K562 (cell line): ENCODE measurements at regions not wholly inside any gene's neighbourhood (a gene's known extent, or its start where the extent isn't known, plus 50 kb on each side); places are given as distances from the start of the nearest gene placed in this dataset.

Source experiments
- ATAC-seq: fragments of 200-7000 bp; cut with Tn5 transposase; 3 replicates; pipeline ENCODE4 v1.9.1; 2020; ENCODE audit warnings: moderate library complexity
- BruUV-seq: library from RNA; stranded (reverse); fragments of 400-500 nt; replicated peaks from 2 replicates; lab custom pipeline; 2021; lab: Mats Ljungman, UMichigan
- CTCF ChIA-PET: fragments of 300-600 bp; formaldehyde crosslinking; extraction: SDS; loops from one replicate; lab custom pipeline; 2021; ENCODE audit warnings: low intra/inter-chr PET ratio; lab: Yijun Ruan, JAX
- POLR2A ChIA-PET: fragments of 300-600, 350-650 bp; sonication (Branson Sonifier 250); formaldehyde crosslinking; extraction: SDS; loops from one replicate; lab custom pipeline; 2021; ENCODE audit warnings: antibody characterized with exemption, inconsistent platforms; lab: Yijun Ruan, JAX
- DNase-seq, 4 experiments: peaks; one replicate each; pipeline versions ENCODE4 v3.0.0 to v3.0.0-alpha.2; 2011 to 2018; ENCODE audit warnings: low spot score in 3 of 4, mixed read lengths in 3 of 4; ENCODE audit errors: extremely low read depth in 1 of 4
- FAIRE-seq: peaks from 2 replicates; lab custom pipeline; 2011; peaks lifted over from hg19 to GRCh38; lab: Jason Lieb, UNC
- H2AFZ ChIP-seq: 2 replicates; pipeline ENCODE4 v1.6.0; 2011; ENCODE audit warnings: low read depth, low read length, control low read depth, inconsistent platforms
- H3K27ac ChIP-seq: fragments of 200-600 bp; 3 replicates; pipeline ENCODE4 v1.8.0; 2011; ENCODE audit warnings: low read depth, mild to moderate bottlenecking, control low read depth, inconsistent platforms, low read length, moderate library complexity, mixed read lengths; ENCODE audit errors: extremely low read depth
- H3K27me3 ChIP-seq, 2 experiments: fragments of 300-600 bp in 1 of 2; 2 replicates in 1 of 2; 3 replicates in 1 of 2; pipeline versions ENCODE4 v1.6.0 to v1.8.0; 2011; ENCODE audit warnings: inconsistent platforms in 2 of 2, low read length in 2 of 2, mild to moderate bottlenecking in 1 of 2, mixed read lengths in 1 of 2, moderate library complexity in 1 of 2; ENCODE audit not compliant: control insufficient read depth in 2 of 2, insufficient read depth in 2 of 2
- H3K36me3 ChIP-seq: fragments of 300-600 bp; 3 replicates; pipeline ENCODE4 v1.8.0; 2011; ENCODE audit warnings: mild to moderate bottlenecking, low read length, inconsistent platforms; ENCODE audit not compliant: control insufficient read depth, insufficient read depth
- H3K4me1 ChIP-seq, 2 experiments: fragments of 200-600 bp in 1 of 2; replicated peaks in 1 of 2; 2 replicates in 1 of 2; 3 replicates in 1 of 2; pipeline versions ENCODE4 v1.5.1 to v1.8.0; 2011; ENCODE audit warnings: inconsistent platforms in 2 of 2, low read length in 2 of 2, mild to moderate bottlenecking in 1 of 2, mixed read lengths in 1 of 2, moderate library complexity in 1 of 2; ENCODE audit not compliant: control insufficient read depth in 2 of 2, insufficient read depth in 2 of 2
- H3K4me2 ChIP-seq: 2 replicates; pipeline ENCODE4 v1.6.1; 2011; ENCODE audit warnings: low read length, control low read depth, inconsistent platforms, mixed read lengths; ENCODE audit not compliant: insufficient read depth
- H3K4me3 ChIP-seq: fragments of 200-600 bp; sonication (generic), shearing (Covaris generic); 2 replicates; pipeline ENCODE4 v1.5.1; 2016; ENCODE audit warnings: control low read depth, inconsistent platforms
- H3K79me2 ChIP-seq: fragments of 200-600 bp; 3 replicates; pipeline ENCODE4 v1.8.0; 2011; ENCODE audit warnings: low read length, inconsistent platforms; ENCODE audit not compliant: control insufficient read depth, insufficient read depth
- H3K9ac ChIP-seq, 2 experiments: 2 replicates each; pipeline versions ENCODE4 v1.6.0 to v1.6.1; 2011; ENCODE audit warnings: low read depth in 2 of 2, low read length in 2 of 2, control low read depth in 1 of 2, inconsistent platforms in 1 of 2, mild to moderate bottlenecking in 1 of 2, mixed read lengths in 1 of 2; ENCODE audit not compliant: insufficient read depth in 1 of 2
- H3K9me1 ChIP-seq: one replicate; pipeline ENCODE4 v1.6.0; 2011; ENCODE audit warnings: inconsistent platforms, mild to moderate bottlenecking, low read length, moderate library complexity; ENCODE audit not compliant: control insufficient read depth, insufficient read depth
- H3K9me3 ChIP-seq: replicated peaks from 2 replicates; pipeline ENCODE4 v1.5.1; 2011; ENCODE audit warnings: low read depth, low read length, inconsistent platforms; ENCODE audit not compliant: control insufficient read depth, insufficient read depth
- H4K20me1 ChIP-seq: replicated peaks from 2 replicates; pipeline ENCODE4 v1.6.1; 2011; ENCODE audit warnings: low read length, inconsistent platforms, mixed read lengths; ENCODE audit not compliant: control insufficient read depth, insufficient read depth
- ADNP ChIP-seq: fragments of 200-800 bp; sonication (Bioruptor generic); IDR thresholded peaks from 2 replicates; pipeline ENCODE4 v1.6.1; 2016; ENCODE audit warnings: missing genetic modification characterization, missing compliant biosample characterization
- ATF1 ChIP-seq, 2 experiments: fragments of 450-650 bp in 1 of 2; IDR thresholded peaks; 2 replicates each; pipeline ENCODE4 v1.6.1; 2016; ENCODE audit warnings: missing compliant biosample characterization in 1 of 2, missing genetic modification characterization in 1 of 2
- FOXK2 ChIP-seq, 2 experiments: fragments of 450-650 bp; IDR thresholded peaks in 1 of 2; conservative IDR thresholded peaks in 1 of 2; 2 replicates each; pipeline ENCODE4 v1.6.1; 2016; ENCODE audit warnings: low read depth in 2 of 2, mild to moderate bottlenecking in 1 of 2
- HEY1 ChIP-seq: fragments of 250-450 bp; sonication (Bioruptor Pico); IDR thresholded peaks from 2 replicates; pipeline ENCODE4 v1.5.0; 2020; ENCODE audit warnings: mild to moderate bottlenecking, moderate library complexity, borderline replicate concordance
- HNRNPH1 ChIP-seq: fragments of 200-400 bp; formaldehyde crosslinking; optimal IDR thresholded peaks from 2 replicates; pipeline ENCODE3; 2017; ENCODE audit warnings: low read depth, mild to moderate bottlenecking, low read length, moderate library complexity
- ID3 ChIP-seq, 2 experiments: fragments of 250-450 bp in 1 of 2; fragments of 450-650 bp in 1 of 2; sonication (Bioruptor Pico) in 1 of 2; IDR thresholded peaks; 2 replicates each; pipeline versions ENCODE4 v1.6.1 to v1.8.0; 2016 to 2021; ENCODE audit warnings: mild to moderate bottlenecking in 2 of 2, moderate library complexity in 2 of 2, missing compliant biosample characterization in 1 of 2, missing genetic modification characterization in 1 of 2
- KHSRP ChIP-seq: fragments of 450-650 bp; IDR thresholded peaks from 2 replicates; pipeline ENCODE4 v1.6.1; 2017
- KLF1 ChIP-seq: fragments of 450-650 bp; IDR thresholded peaks from 2 replicates; pipeline ENCODE4 v1.6.1; 2016; ENCODE audit warnings: missing genetic modification characterization, missing compliant biosample characterization
- NCOA6 ChIP-seq: fragments of 450-650 bp; IDR thresholded peaks from 2 replicates; pipeline ENCODE4 v1.6.1; 2017; ENCODE audit warnings: mild to moderate bottlenecking
- NR2C1 ChIP-seq, 2 experiments: fragments of 450-650 bp; IDR thresholded peaks; 2 replicates each; pipeline ENCODE4 v1.6.1; 2017; ENCODE audit warnings: mild to moderate bottlenecking in 2 of 2, antibody characterized with exemption in 1 of 2, inconsistent platforms in 1 of 2, missing compliant biosample characterization in 1 of 2, missing genetic modification characterization in 1 of 2
- RFX7 ChIP-seq: fragments of 250-450 bp; sonication (Bioruptor Pico); IDR thresholded peaks from 2 replicates; pipeline ENCODE4 v1.5.1; 2021; ENCODE audit warnings: mild to moderate bottlenecking
- TAL1 ChIP-seq: fragments of 450-650 bp; IDR thresholded peaks from 2 replicates; pipeline ENCODE4 v1.6.1; 2016; ENCODE audit warnings: mild to moderate bottlenecking
- TRIM25 ChIP-seq: fragments of 450-650 bp; IDR thresholded peaks from 2 replicates; pipeline ENCODE4 v1.7.0; 2016; ENCODE audit warnings: borderline replicate concordance
- ZKSCAN3 ChIP-seq: fragments of 250-450 bp; sonication (Bioruptor Pico); IDR thresholded peaks from 2 replicates; pipeline ENCODE4 v1.4.0; 2020
- ZMIZ1 ChIP-seq, 2 experiments: fragments of 150-350 bp in 1 of 2; IDR thresholded peaks; 2 replicates each; pipeline ENCODE4 v1.6.1; 2012 to 2016; ENCODE audit warnings: low read depth in 2 of 2, low read length in 2 of 2, mild to moderate bottlenecking in 1 of 2, moderate library complexity in 1 of 2
- ZNF174 ChIP-seq: fragments of 250-450 bp; sonication (Bioruptor Pico); IDR thresholded peaks from 2 replicates; pipeline ENCODE4 v1.4.0; 2020; ENCODE audit warnings: mild to moderate bottlenecking
- WGBS: fragments of 100-300 bp; shearing (Covaris generic); methylation state at CpG from one replicate; pipeline ENCODE4 v1.1.6; 2016; ENCODE audit warnings: low coverage, mixed read lengths; ENCODE audit not compliant: insufficient coverage; ENCODE audit errors: missing lambda C conversion rate; 5-methylcytosine and 5-hydroxymethylcytosine counted together
- in situ Hi-C: fragments of 300-500 bp; cut with MboI; formaldehyde crosslinking; loops from 4 replicates; pipeline ENCODE4 v1.15.0; 2018; ENCODE audit warnings: inconsistent platforms, mixed read lengths
- intact Hi-C: fragments of 100-400 bp; cut with micrococcal nuclease; formaldehyde crosslinking; loops from 2 replicates; pipeline ENCODE4 v1.14.2; 2022

- intact Hi-C loops (no loop called here), in situ Hi-C loops (no loop called here)
- Histone ChIP-seq H3K4me3 (no peak overlapping the region), H3K27me3 (no peaks in the 10 kb centered on the region), H4K20me1 (no peaks in the 10 kb centered on the region), H3K9me1 (no peaks in the 10 kb centered on the region), H3K79me2 (no peaks in the 10 kb centered on the region), H3K9ac (no peak overlapping the region), H3K4me2 (no peak overlapping the region), H3K36me3 (no peaks in the 10 kb centered on the region), H3K4me1 (peaks cover 0 to 3% of the 10 kb centered on the region in 2 experiments; a peak in 2 of 5 replicates), H3K27ac (no peak overlapping the region), H3K9me3 (no peaks in the 10 kb centered on the region), H2AFZ (no peak overlapping the region)
- ChIA-PET POLR2A (no interaction called here), CTCF (no interaction called here)
- DNase-seq (no peak), FAIRE-seq (no peak), ATAC-seq (no peak)
- WGBS, result 34% methylated on average over 5 of the region's 5 CpGs
- no TSS peak for BruUV-seq
- TF ChIP-seq RFX7 (CRISPR knock-in tag) (no peak), TAL1 (no peak), HNRNPH1 (no peak), ADNP (tag) (no peak), NR2C1 (IDR thresholded peaks at IDR 0.05) (no peak), NR2C1 (tag; IDR thresholded peaks at IDR 0.05) (no peak), TRIM25 (no peak), KLF1 (no peak), NCOA6 (no peak), ZMIZ1 (IDR thresholded peaks at IDR 0.05; ENCODE audit: low read depth in 2 of 2, low read length in 2 of 2) (no peak), ID3 (CRISPR knock-in tag; IDR thresholded peaks at IDR 0.05) (no peak), ID3 (tag; IDR thresholded peaks at IDR 0.05) (no peak), FOXK2 (conservative IDR thresholded peaks at IDR 0.05 in 1 of 2, IDR thresholded peaks at IDR 0.05 in 1 of 2; ENCODE audit: low read depth in 2 of 2) (no peak), ZNF174 (CRISPR knock-in tag) (no peak), ZKSCAN3 (CRISPR knock-in tag) (no peak), HEY1 (CRISPR knock-in tag) (no peak), ATF1 (CRISPR knock-in tag; IDR thresholded peaks at IDR 0.05) (no peak), ATF1 (tag; IDR thresholded peaks at IDR 0.05) (no peak), KHSRP (no peak)
Observed at GRCh38 chr3:178075344-178075743, 460.9 kb upstream of the KCNMB2 start.
